NCI-H1417 treated with DMSO at 0.1 percent for 48 hours (cell line): ENCODE measurements at regions not wholly inside any gene's neighbourhood (a gene's known extent, or its start where the extent isn't known, plus 50 kb on each side); places are given as distances from the start of the nearest gene placed in this dataset.
"Not testable (repeated sequence)": the region's sequence is repeated elsewhere in the genome, so short reads cannot be mapped to it uniquely, and the experiment has no call there.

ENCODE experiments used
- DNase-seq: peaks from one replicate; lab custom pipeline; 2025; lab: John Stamatoyannopoulos, UW

DNA sequence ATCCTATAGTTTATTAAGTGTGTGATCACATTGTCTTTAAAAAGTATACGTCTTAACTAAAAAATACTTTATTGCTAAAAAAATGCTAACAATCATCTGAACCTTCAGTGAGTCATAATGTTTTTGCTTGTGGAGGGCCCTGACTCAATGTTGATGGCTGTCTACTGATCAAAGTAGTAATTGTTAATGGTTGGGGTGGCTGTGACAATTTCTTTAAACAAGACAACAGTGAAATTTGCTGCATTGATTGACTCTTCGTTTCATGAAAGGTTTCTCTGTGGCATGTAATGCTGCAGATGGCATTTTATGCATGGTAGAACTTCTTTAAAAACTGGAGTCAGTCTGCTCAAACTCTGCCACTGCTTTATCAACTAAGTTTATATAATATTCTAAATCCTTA is 101.4 kb upstream of the IL15 start:
- no peak for DNase-seq

- no peak for DNase-seq
Observed at GRCh38 chr4:141538001-141538400, 98.4 kb upstream of the IL15 start.

GRCh38 chr4:141540643-141541042 is 95.7 kb upstream of the IL15 start:
- DNase-seq, result no peak

GRCh38 chr4:141541851-141542250 is 94.5 kb upstream of the IL15 start:
- DNase-seq, result no peak

DNA sequence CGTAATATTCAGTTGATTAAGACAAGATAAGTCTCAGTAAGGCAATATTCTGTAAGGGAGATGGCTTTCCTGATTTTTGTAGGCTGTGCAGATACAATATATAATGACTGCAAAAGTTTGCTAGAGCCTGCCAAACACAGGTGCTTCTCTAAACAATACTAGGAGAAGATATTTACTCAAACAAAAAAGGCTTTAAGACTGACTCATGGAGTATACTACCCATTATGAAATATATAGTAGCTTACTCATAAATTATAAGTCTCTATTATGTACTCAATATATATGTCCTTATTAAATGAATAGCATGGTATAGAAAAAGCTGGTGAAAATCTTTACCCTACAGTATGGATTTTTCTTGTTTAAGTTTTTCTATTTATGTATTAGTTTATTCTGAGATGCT is 93.2 kb upstream of the IL15 start:
- no peak for DNase-seq

- no peak for DNase-seq
Observed at GRCh38 chr4:141543706-141544105, 92.7 kb upstream of the IL15 start.

- no peak for DNase-seq
Observed at GRCh38 chr4:141548791-141549190, 87.6 kb upstream of the IL15 start.

DNA sequence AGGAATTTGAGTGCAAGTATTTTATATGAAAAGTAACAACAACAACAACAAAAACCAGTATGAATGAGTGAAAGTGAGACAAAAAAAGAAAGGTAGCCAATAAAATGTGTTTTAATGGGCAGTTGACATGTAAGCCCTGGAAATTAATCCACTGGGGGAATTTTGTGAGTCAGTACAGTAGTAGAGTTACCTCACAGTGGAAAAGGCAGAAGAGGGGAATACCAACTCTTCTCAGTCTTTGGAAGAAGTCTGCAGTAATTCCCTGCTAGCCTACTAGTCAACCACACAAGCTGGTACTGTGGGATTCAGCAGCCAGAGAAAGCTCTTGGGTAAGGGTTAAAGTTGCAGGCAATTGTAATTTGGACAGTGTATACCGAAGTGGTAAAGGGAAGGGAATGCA is 76.3 kb upstream of the IL15 start:
- DNase-seq, result no peak

- no peak for DNase-seq
Observed at GRCh38 chr4:141562649-141563048, 73.7 kb upstream of the IL15 start.

DNA sequence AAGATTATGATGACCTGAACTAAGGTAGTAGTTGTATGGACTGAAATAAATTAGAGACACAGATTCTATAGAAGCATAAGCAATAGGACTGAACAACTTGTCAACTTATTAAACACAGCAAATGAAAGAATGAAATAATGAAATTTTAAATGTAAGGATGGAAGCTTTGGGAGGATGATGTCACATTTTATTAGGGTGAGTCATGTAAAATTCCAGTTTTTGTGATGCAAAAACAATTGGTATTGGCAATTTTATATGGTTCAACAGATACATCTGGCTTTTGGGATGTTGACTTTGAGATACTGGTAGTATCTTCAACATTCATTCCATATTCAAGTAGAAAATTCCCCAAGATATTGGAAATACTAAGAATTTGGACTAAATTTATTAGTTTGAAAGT is 72.7 kb upstream of the IL15 start:
- no peak for DNase-seq

GRCh38 chr4:141564961-141565360 is 71.4 kb upstream of the IL15 start:
- not testable (repeated sequence) for DNase-seq

- no peak for DNase-seq
Observed at GRCh38 chr4:141565379-141566089, 70.8 kb upstream of the IL15 start.

- no peak for DNase-seq
Observed at GRCh38 chr4:141567326-141567915, 69.0 kb upstream of the IL15 start.

- no peak for DNase-seq
Observed at GRCh38 chr4:141569141-141569540, 67.2 kb upstream of the IL15 start.

GRCh38 chr4:141570290-141570689 is 66.1 kb upstream of the IL15 start:
- DNase-seq, result no peak

DNA sequence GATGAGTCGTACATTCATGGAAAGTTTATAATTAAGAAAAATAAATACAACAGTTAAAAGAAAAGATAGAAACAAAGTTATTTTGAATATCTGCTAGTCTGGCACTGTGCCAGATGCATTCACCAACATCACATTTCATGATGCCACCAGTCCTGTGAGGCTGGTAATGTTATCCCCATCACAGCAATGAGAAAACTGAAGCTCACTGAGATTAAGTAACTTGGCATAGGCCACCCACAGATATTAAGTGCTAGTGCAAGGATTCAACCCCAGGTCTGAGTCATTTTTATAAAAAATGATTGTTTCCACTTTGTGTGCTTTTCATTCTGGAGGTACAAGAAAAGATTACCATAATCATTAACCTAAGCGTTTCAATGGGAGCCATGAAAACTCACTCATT is 65.0 kb upstream of the IL15 start:
- DNase-seq, result no peak

GRCh38 chr4:141571793-141572192 is 64.6 kb upstream of the IL15 start:
- DNase-seq, result no peak

GRCh38 chr4:141573678-141574077 is 62.7 kb upstream of the IL15 start:
- no peak for DNase-seq

DNA sequence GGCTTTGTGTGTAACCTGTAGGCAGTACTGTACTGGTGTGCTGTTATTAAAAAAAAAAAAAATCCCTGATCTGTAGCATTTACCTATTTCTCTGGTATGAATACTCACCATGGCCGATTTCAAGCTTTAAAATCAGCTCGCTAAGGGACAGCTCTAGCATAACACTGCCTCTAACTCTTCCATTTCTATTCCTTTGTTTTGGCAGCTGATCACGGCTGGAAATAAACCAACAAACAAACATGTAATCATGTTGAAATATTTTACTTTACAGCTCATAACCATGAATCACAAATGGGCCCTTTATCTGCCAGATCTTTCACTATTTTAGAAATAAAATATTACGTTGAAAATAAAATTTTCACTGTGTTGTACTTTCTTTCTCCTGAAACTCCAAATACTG is 60.5 kb upstream of the IL15 start:
- DNase-seq, result no peak

DNA sequence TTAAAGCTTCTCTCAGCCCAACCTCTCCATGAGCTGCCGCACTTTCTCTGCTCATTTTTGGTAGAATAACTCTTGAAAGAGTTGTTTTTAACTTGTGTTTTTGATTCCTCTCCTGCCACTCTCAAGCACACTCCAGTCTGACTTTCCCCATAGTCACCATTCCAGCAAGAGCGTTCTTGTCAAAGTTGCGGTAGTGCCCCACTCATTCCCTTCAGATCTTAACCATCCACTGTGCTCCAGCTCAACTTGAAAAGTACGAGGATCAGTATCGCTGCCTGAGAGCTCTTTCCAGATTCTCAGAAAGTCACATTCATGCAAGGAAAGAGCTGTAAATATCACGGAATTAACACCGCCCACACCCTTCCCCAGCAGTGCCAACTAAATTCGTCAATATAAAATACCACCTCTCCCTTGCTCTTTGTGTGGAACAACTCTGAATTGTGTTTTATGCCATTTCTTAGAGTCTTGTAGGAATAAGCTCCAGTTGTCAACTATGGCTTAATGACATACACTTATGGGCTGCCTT is 59.7 kb upstream of the IL15 start:
- DNase-seq, result no peak

DNA sequence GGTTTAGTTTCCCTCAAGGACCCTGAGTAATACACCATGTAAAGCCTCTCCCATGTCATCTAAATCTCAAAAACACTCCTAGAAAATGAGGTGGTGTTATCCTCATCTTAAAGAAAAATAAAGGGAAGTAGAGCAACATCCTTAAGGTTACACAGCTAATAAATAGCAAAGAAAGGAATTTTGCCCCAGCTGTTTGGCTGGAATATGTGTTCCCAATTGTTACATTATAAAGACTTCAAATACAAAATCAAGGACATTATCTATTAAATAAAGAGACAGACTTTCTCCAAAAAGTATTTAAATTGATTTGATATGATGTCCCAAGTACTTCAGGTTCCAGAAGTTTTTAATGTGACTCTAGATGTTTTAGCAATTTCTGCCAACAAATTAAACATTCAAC is 57.9 kb upstream of the IL15 start:
- DNase-seq, result no peak

DNA sequence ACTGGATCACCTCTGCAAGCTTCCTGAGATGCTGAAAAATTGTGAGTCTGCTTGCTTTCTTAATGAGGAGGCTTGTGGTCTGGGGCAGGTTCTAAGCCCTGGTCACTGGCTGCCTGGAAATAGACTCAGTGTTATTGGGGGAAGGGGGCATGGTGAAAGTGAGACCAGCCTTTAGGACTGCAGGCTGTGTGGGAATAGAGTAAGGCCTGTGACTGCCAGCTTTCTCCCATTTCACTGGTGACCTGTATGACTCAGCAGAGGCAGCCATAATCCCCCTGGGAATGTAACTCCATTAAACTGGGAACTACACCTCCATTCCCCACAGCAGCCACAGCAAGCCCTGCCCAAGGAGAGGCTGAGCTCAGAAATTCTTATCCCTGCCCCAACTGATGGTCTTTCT is 55.9 kb upstream of the IL15 start:
- no peak for DNase-seq
